VCaP (cell line): ENCODE measurements at regions not wholly inside any gene's neighbourhood (a gene's known extent, or its start where the extent isn't known, plus 50 kb on each side); places are given as distances from the start of the nearest gene placed in this dataset.
A peak's percentile ranks its signal among the peaks of the same experiment; 100 is the strongest.

ENCODE experiments used
- H3K27ac ChIP-seq: fragments of 450-650 bp; 2 replicates; pipeline ENCODE4 v1.5.1; 2017
- CTCF ChIP-seq: fragments of 450-650 bp; conservative IDR thresholded peaks from 2 replicates; pipeline ENCODE4 v1.5.1; 2017; ENCODE audit warnings: mild to moderate bottlenecking, moderate library complexity

GRCh38 chr20:11671015-11671511 is 246.6 kb upstream of the BTBD3 start:
- no peak for TF ChIP-seq CTCF

GRCh38 chr20:11672959-11673358 is 244.7 kb upstream of the BTBD3 start:
- no peak overlapping the region for H3K27ac ChIP-seq
- TF ChIP-seq CTCF = no peak

More at GRCh38 chr20:11671015-11671511, 246.6 kb upstream of the BTBD3 start:
- no peak overlapping the region for H3K27ac ChIP-seq

- no peak for TF ChIP-seq CTCF
- H3K27ac ChIP-seq = no peak overlapping the region
These were observed 241.6 kb upstream of the BTBD3 start for GRCh38 chr20:11675920-11676629.

- H3K27ac ChIP-seq = no peak overlapping the region
- peak; percentile 91 for TF ChIP-seq CTCF
These were observed 240.9 kb upstream of the BTBD3 start for GRCh38 chr20:11676630-11677287.

DNA sequence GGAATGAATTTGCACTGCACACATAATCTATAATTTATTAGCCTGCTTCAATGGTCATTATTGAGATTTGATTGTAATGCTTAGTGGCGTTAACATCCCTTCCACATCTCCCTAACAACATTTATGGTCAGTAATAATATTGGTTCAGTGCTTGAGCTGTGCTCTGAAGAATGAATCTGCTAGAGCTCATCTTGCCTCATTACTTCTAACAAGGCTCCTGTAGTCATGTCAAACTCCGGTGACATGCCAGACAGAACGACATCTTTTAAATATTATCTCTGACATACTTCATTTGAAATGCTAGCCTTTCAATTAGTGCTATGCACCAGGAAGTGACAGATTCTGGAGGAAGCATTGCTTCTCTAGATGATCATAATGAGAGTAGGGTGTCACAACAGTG is 240.3 kb upstream of the BTBD3 start:
- no peak overlapping the region for H3K27ac ChIP-seq
- TF ChIP-seq CTCF = no peak

DNA sequence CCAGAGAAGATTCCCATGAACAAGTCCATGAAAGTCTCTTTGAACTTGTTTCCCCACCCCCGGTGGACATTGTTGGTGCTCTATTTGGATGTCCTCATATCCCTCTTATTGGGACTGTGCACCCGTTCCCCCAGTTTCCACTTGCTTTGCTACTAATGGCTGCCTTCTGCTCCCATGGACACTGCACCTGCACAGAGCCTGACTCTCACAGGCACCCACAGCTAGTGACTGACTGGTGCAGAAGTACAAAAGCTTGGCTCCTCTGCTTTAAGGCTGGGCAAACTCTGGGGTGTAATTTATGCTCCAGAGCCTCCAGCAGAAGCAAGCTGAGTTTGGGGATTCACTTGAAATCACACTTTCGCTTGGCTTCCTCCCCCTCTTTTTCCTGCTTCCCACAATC is 239.9 kb upstream of the BTBD3 start:
- H3K27ac ChIP-seq = no peak overlapping the region
- no peak for TF ChIP-seq CTCF

DNA sequence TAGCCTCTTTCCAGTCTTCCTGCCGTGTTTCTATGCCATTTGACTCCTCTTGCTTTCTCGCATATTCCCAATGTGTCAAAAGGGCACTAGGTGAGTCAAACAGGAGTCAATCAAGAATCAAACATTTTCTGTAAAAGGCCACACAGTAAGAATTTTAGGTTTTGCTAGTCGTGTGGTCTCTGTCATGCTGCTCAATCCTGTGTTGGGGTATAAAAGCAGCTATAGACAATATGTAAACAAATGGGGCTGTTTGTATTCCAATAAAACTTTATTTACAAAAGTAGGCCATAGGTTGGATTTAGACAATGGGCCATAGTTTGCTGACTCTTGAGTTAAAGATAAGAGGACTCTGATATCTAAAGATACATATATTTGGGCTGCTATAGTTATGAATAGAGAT is 235.4 kb upstream of the BTBD3 start:
- no peak overlapping the region for H3K27ac ChIP-seq
- no peak for TF ChIP-seq CTCF
